ENCODE measurements at regions not wholly inside any gene's neighbourhood (a gene's known extent, or its start where the extent isn't known, plus 50 kb on each side); places are given as distances from the start of the nearest gene placed in this dataset.

DNA sequence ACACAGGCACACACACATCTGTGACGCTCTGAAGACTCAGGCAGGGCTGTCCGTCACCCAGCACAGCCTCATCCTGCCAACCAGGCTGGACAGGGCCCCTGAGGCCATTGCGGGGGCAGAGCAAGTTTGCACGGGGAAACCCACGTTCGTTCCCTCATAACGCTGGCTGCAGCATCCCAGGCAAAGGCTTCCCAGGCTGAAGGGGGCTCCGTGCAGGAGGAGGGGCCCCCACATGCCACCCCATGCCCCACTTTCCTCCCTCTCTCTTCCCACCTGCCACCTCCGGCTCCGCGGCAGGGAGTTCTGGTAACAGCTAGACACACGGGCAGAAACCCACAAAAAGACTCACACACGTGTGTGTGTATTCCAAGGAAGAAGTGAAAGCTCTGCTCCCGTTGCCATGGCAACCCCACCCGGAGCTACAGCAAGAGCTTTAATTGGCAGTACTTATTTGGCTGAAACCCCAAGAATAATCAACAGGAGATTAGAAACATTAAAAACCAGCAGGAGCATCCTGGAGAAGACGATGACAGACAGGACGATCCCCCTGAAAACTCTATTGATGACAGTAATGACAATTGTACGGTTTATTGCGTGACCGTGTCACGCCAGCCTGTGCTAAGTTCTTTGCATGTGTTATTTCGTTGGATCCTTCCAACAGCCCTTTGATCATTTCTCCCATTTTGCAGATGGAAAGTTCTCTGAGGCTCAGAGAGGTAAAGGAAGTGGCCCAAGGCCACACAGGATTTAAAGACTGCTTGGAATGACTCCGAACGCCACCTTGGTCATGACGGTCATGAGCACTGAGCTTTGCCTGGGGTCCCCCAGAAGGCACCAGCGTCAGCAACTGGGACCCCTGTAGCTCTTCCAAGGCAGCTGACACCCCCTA, 247.1 kb downstream of the NPHP4 start:
- no peak overlapping the region for H2BK120ac ChIP-seq (ENCODE audit: low read depth, low read length)
- H3K79me1 ChIP-seq (ENCODE audit: low read depth, low read length): no peaks in the 10 kb centered on the region
- H3K4me1 ChIP-seq (ENCODE audit: control insufficient read depth in 2 of 2, insufficient read depth in 1 of 2, low read depth in 1 of 2, low read length in 2 of 2): peaks cover 6 to 16% of the 10 kb centered on the region in 2 donors
- H3K36me3 ChIP-seq (replicated peaks in 1 of 2; ENCODE audit: control insufficient read depth in 2 of 2, insufficient read depth in 2 of 2, low read length in 2 of 2): no peaks in the 10 kb centered on the region
- peak overlapping the region in 1 of 2 donors; percentile 1 for H3K4me3 ChIP-seq (ENCODE audit: low read length in 2 of 2)
- H3K9ac ChIP-seq (ENCODE audit: low read depth, low read length, poor library complexity): peak overlapping the region; percentile 65
- no peak overlapping the region for H2BK15ac ChIP-seq (ENCODE audit: low read length)
- no peak overlapping the region for H3K23ac ChIP-seq (ENCODE audit: low read depth, low read length, poor library complexity)
- DNase-seq (ENCODE audit: low spot score): peak; percentile 45
- H2AFZ ChIP-seq (ENCODE audit: low read length): no peak overlapping the region
- H3K9me3 ChIP-seq (replicated peaks in 1 of 2; ENCODE audit: control insufficient read depth in 2 of 2, insufficient read depth in 1 of 2, low read depth in 1 of 2, low read length in 2 of 2): peaks cover 0 to 6% of the 10 kb centered on the region in 2 donors
- no peak overlapping the region for H3K4me2 ChIP-seq (ENCODE audit: insufficient read depth, low read length, poor library complexity, severe bottlenecking)
- no peak overlapping the region for H4K8ac ChIP-seq (ENCODE audit: low read depth, low read length)
- no peak overlapping the region for H2BK5ac ChIP-seq (ENCODE audit: low read length)
- H3K18ac ChIP-seq (ENCODE audit: low read length): peak overlapping the region; percentile 8
- H3K27ac ChIP-seq (replicated peaks; ENCODE audit: low read length): no peak overlapping the region
- H3K14ac ChIP-seq (ENCODE audit: low read length): no peak overlapping the region
- H2BK12ac ChIP-seq (ENCODE audit: low read length): no peak overlapping the region
- no peak overlapping the region for H2AK5ac ChIP-seq (ENCODE audit: low read depth, low read length)
- no CpG with 5 or more reads among the region's 26 CpGs for WGBS, 2 donors (ENCODE audit: extremely low coverage in 2 of 2, insufficient read length in 2 of 2, insufficient replicate concordance in 1 of 2)
- H3K27me3 ChIP-seq (ENCODE audit: control insufficient read depth in 3 of 3, insufficient read depth in 3 of 3, low read depth in 1 of 3, low read length in 3 of 3): peaks cover 0 to 11% (median 0%) of the 10 kb centered on the region in 3 experiments
- H3K4ac ChIP-seq (ENCODE audit: low read length): no peak overlapping the region
- H4K91ac ChIP-seq (ENCODE audit: low read depth, low read length, poor library complexity): no peak overlapping the region

DNA sequence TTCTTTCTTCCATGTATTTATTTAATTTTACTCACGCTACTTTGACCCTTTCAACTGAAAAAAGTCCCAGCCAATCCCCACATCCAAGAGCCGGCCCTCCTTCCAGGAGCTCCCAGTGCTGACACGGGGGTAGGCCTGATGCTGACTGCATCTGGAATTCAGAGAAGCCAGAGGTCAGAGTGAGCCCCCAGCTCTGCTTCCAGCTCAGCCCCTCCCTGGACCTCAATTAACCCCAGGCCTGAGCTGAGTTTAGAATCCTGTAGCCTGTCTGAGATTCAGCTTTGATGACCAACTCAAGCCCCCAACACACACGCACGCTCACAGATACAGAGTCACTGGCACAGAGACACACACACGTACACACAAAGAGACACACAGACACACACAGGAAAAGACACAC, 247.9 kb downstream of the NPHP4 start:
- Histone ChIP-seq H2BK5ac (ENCODE audit: low read length) (no peak overlapping the region), H2AK5ac (ENCODE audit: low read depth, low read length) (no peak overlapping the region), H3K9ac (ENCODE audit: low read depth, low read length, poor library complexity) (no peak overlapping the region), H2BK12ac (ENCODE audit: low read length) (no peak overlapping the region), H3K4ac (ENCODE audit: low read length) (no peak overlapping the region), H3K18ac (ENCODE audit: low read length) (peak overlapping the region; percentile 21), H2AFZ (ENCODE audit: low read length) (no peak overlapping the region), H3K36me3 (replicated peaks in 1 of 2; ENCODE audit: control insufficient read depth in 2 of 2, insufficient read depth in 2 of 2, low read length in 2 of 2) (no peaks in the 10 kb centered on the region), H2BK15ac (ENCODE audit: low read length) (no peak overlapping the region), H3K14ac (ENCODE audit: low read length) (peak overlapping the region; percentile 77), H3K4me2 (ENCODE audit: insufficient read depth, low read length, poor library complexity, severe bottlenecking) (no peak overlapping the region), H3K27ac (replicated peaks; ENCODE audit: low read length) (no peak overlapping the region), H3K23ac (ENCODE audit: low read depth, low read length, poor library complexity) (no peak overlapping the region), H3K4me3 (ENCODE audit: low read length in 2 of 2) (no peak overlapping the region), H2BK120ac (ENCODE audit: low read depth, low read length) (no peak overlapping the region), H4K8ac (ENCODE audit: low read depth, low read length) (no peak overlapping the region), H3K27me3 (ENCODE audit: control insufficient read depth in 3 of 3, insufficient read depth in 3 of 3, low read depth in 1 of 3, low read length in 3 of 3) (peaks cover 0 to 11% (median 0%) of the 10 kb centered on the region in 3 experiments), H3K79me1 (ENCODE audit: low read depth, low read length) (no peaks in the 10 kb centered on the region), H3K9me3 (replicated peaks in 1 of 2; ENCODE audit: control insufficient read depth in 2 of 2, insufficient read depth in 1 of 2, low read depth in 1 of 2, low read length in 2 of 2) (peaks cover 0 to 6% of the 10 kb centered on the region in 2 donors), H4K91ac (ENCODE audit: low read depth, low read length, poor library complexity) (no peak overlapping the region), H3K4me1 (ENCODE audit: control insufficient read depth in 2 of 2, insufficient read depth in 1 of 2, low read depth in 1 of 2, low read length in 2 of 2) (peaks cover 6 to 16% of the 10 kb centered on the region in 2 donors)
- WGBS, 2 donors (ENCODE audit: extremely low coverage in 2 of 2, insufficient read length in 2 of 2, insufficient replicate concordance in 1 of 2): no CpG with 5 or more reads among the region's 6 CpGs
- no peak for DNase-seq (ENCODE audit: low spot score)

DNA sequence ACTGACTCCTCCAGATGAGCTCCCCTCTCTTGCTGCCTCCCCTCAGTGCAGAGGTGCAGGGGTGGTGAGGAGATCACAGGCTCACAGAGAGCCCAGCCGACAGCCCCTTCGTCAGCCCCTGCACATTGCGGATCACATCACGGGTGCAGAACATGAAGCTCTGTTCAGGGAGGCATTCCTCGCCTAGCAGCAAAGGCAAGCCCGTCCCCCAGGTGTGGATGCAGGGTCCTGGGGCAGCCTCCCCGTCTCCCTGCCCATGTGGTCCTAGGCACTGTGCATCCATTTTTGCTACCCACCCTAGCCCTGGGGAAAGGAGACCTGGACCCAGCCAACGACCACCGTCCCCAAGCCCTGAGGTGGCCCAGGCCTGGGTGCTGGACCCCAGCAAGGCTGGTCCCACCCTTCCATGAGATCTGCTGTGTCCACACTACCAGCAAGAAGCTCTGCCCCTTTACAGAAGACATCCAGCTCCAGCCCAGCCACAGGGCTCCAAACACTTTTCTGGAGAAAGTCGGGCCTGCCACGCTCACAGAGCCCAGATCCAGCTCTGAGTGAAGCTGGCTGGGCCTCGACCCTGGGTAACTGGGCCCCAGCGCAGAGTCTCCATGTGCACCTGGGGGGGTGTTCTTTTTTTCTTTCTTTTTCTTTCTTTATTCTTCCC, 248.7 kb downstream of the NPHP4 start:
- no peak for DNase-seq (ENCODE audit: low spot score)
- Histone ChIP-seq H4K91ac (ENCODE audit: low read depth, low read length, poor library complexity) (peak overlapping the region; percentile 27), H2AK5ac (ENCODE audit: low read depth, low read length) (peak overlapping the region; percentile 85)

GRCh38 chr1:5742801-5743200, 249.4 kb downstream of the NPHP4 start:
- Histone ChIP-seq H3K9ac (ENCODE audit: low read depth, low read length, poor library complexity) (no peak overlapping the region), H3K23ac (ENCODE audit: low read depth, low read length, poor library complexity) (peak overlapping the region; percentile 13), H3K79me1 (ENCODE audit: low read depth, low read length) (no peaks in the 10 kb centered on the region), H2BK120ac (ENCODE audit: low read depth, low read length) (no peak overlapping the region), H3K4ac (ENCODE audit: low read length) (no peak overlapping the region), H4K8ac (ENCODE audit: low read depth, low read length) (no peak overlapping the region), H2BK5ac (ENCODE audit: low read length) (peak overlapping the region; percentile 66), H2AK5ac (ENCODE audit: low read depth, low read length) (peak overlapping the region; percentile 85), H3K4me3 (ENCODE audit: low read length in 2 of 2) (peak overlapping the region in 1 of 2 donors; percentile 51), H3K27me3 (ENCODE audit: control insufficient read depth in 3 of 3, insufficient read depth in 3 of 3, low read depth in 1 of 3, low read length in 3 of 3) (peaks cover 0 to 9% (median 0%) of the 10 kb centered on the region in 3 experiments), H3K4me1 (ENCODE audit: control insufficient read depth in 2 of 2, insufficient read depth in 1 of 2, low read depth in 1 of 2, low read length in 2 of 2) (peaks cover 6 to 16% of the 10 kb centered on the region in 2 donors), H3K9me3 (replicated peaks in 1 of 2; ENCODE audit: control insufficient read depth in 2 of 2, insufficient read depth in 1 of 2, low read depth in 1 of 2, low read length in 2 of 2) (peaks cover 0 to 6% of the 10 kb centered on the region in 2 donors), H2BK15ac (ENCODE audit: low read length) (peak overlapping the region; percentile 92), H2BK12ac (ENCODE audit: low read length) (peak overlapping the region; percentile 60), H3K18ac (ENCODE audit: low read length) (peak overlapping the region; percentile 78), H3K36me3 (replicated peaks in 1 of 2; ENCODE audit: control insufficient read depth in 2 of 2, insufficient read depth in 2 of 2, low read length in 2 of 2) (no peaks in the 10 kb centered on the region), H2AFZ (ENCODE audit: low read length) (no peak overlapping the region), H3K14ac (ENCODE audit: low read length) (peak overlapping the region; percentile 51), H4K91ac (ENCODE audit: low read depth, low read length, poor library complexity) (peak overlapping the region; percentile 44), H3K27ac (replicated peaks; ENCODE audit: low read length) (no peak overlapping the region), H3K4me2 (ENCODE audit: insufficient read depth, low read length, poor library complexity, severe bottlenecking) (no peak overlapping the region)
- WGBS, 2 donors (ENCODE audit: extremely low coverage in 2 of 2, insufficient read length in 2 of 2, insufficient replicate concordance in 1 of 2): no CpG with 5 or more reads among the region's 14 CpGs
- DNase-seq (ENCODE audit: low spot score): no peak

More for the DNA sequence above, 248.7 kb downstream of the NPHP4 start:
- peaks cover 0 to 11% (median 0%) of the 10 kb centered on the region in 3 experiments for H3K27me3 ChIP-seq (ENCODE audit: control insufficient read depth in 3 of 3, insufficient read depth in 3 of 3, low read depth in 1 of 3, low read length in 3 of 3)
- no peaks in the 10 kb centered on the region for H3K79me1 ChIP-seq (ENCODE audit: low read depth, low read length)
- no peak overlapping the region for H3K27ac ChIP-seq (replicated peaks; ENCODE audit: low read length)
- peaks cover 0 to 6% of the 10 kb centered on the region in 2 donors for H3K9me3 ChIP-seq (replicated peaks in 1 of 2; ENCODE audit: control insufficient read depth in 2 of 2, insufficient read depth in 1 of 2, low read depth in 1 of 2, low read length in 2 of 2)
- no peak overlapping the region for H3K4me2 ChIP-seq (ENCODE audit: insufficient read depth, low read length, poor library complexity, severe bottlenecking)
- H2BK120ac ChIP-seq (ENCODE audit: low read depth, low read length): no peak overlapping the region
- H2BK12ac ChIP-seq (ENCODE audit: low read length): peak overlapping the region; percentile 60
- H2AFZ ChIP-seq (ENCODE audit: low read length): no peak overlapping the region
- H3K4ac ChIP-seq (ENCODE audit: low read length): peak overlapping the region; percentile 54
- H3K4me3 ChIP-seq (ENCODE audit: low read length in 2 of 2): no peak overlapping the region
- H4K8ac ChIP-seq (ENCODE audit: low read depth, low read length): no peak overlapping the region
- peaks cover 6 to 16% of the 10 kb centered on the region in 2 donors for H3K4me1 ChIP-seq (ENCODE audit: control insufficient read depth in 2 of 2, insufficient read depth in 1 of 2, low read depth in 1 of 2, low read length in 2 of 2)
- H3K14ac ChIP-seq (ENCODE audit: low read length): peak overlapping the region; percentile 58
- H2BK15ac ChIP-seq (ENCODE audit: low read length): peak overlapping the region; percentile 92
- no CpG with 5 or more reads among the region's 13 CpGs for WGBS, 2 donors (ENCODE audit: extremely low coverage in 2 of 2, insufficient read length in 2 of 2, insufficient replicate concordance in 1 of 2)
- peak overlapping the region; percentile 47 for H3K9ac ChIP-seq (ENCODE audit: low read depth, low read length, poor library complexity)
- peak overlapping the region; percentile 78 for H3K18ac ChIP-seq (ENCODE audit: low read length)
- H2BK5ac ChIP-seq (ENCODE audit: low read length): peak overlapping the region; percentile 66
- H3K36me3 ChIP-seq (replicated peaks in 1 of 2; ENCODE audit: control insufficient read depth in 2 of 2, insufficient read depth in 2 of 2, low read length in 2 of 2): no peaks in the 10 kb centered on the region
- H3K23ac ChIP-seq (ENCODE audit: low read depth, low read length, poor library complexity): peak overlapping the region; percentile 52
